Astrocyte (in vitro differentiated cells and primary cell): ENCODE measurements at regions not wholly inside any gene's neighbourhood (a gene's known extent, or its start where the extent isn't known, plus 50 kb on each side); places are given as distances from the start of the nearest gene placed in this dataset.

Experiments used
- DNase-seq: peaks from one replicate; pipeline ENCODE4 v3.0.0-alpha.2; 2010; ENCODE audit warnings: low read depth
- FAIRE-seq: peaks from 2 replicates; lab custom pipeline; 2011; peaks lifted over from hg19 to GRCh38; lab: Jason Lieb, UNC
- H2AFZ ChIP-seq: 2 replicates; pipeline ENCODE4 v1.6.0; 2012; ENCODE audit warnings: low read depth, low read length, inconsistent platforms
- H3K27ac ChIP-seq: 2 replicates; pipeline ENCODE4 v1.5.1; 2011; ENCODE audit warnings: low read depth, low read length, inconsistent platforms
- H3K27me3 ChIP-seq: 2 replicates; pipeline ENCODE4 v1.6.0; 2011; ENCODE audit warnings: low read length, inconsistent platforms; ENCODE audit not compliant: insufficient read depth
- H3K36me3 ChIP-seq: 2 replicates; pipeline ENCODE4 v1.5.1; 2011; ENCODE audit warnings: low read length, inconsistent platforms; ENCODE audit not compliant: insufficient read depth
- H3K4me1 ChIP-seq: 2 replicates; pipeline ENCODE4 v1.5.1; 2011; ENCODE audit warnings: low read length, inconsistent platforms; ENCODE audit not compliant: insufficient read depth
- H3K4me2 ChIP-seq: 2 replicates; pipeline ENCODE4 v1.6.0; 2012; ENCODE audit warnings: low read length, inconsistent platforms
- H3K4me3 ChIP-seq: 2 replicates; pipeline ENCODE4 v1.5.1; 2011; ENCODE audit warnings: low read depth, mild to moderate bottlenecking, low read length, inconsistent platforms; ENCODE audit not compliant: insufficient read depth
- H3K79me2 ChIP-seq: 2 replicates; pipeline ENCODE4 v1.6.0; 2012; ENCODE audit warnings: mild to moderate bottlenecking, low read length, inconsistent platforms; ENCODE audit not compliant: insufficient read depth
- H3K9ac ChIP-seq: 2 replicates; pipeline ENCODE4 v1.6.0; 2012; ENCODE audit warnings: mild to moderate bottlenecking, low read length, inconsistent platforms
- H3K9me3 ChIP-seq: 2 replicates; pipeline ENCODE4 v1.5.1; 2012; ENCODE audit warnings: low read depth, mild to moderate bottlenecking, low read length, inconsistent platforms; ENCODE audit not compliant: insufficient read depth
- H4K20me1 ChIP-seq: 2 replicates; pipeline ENCODE4 v1.6.0; 2012; ENCODE audit warnings: low read length, inconsistent platforms; ENCODE audit not compliant: insufficient read depth
- H3K27ac Mint-ChIP-seq: one replicate; pipeline ENCODE4 v1.8.0; 2021; ENCODE audit warnings: mild to moderate bottlenecking, mixed read lengths; ENCODE audit not compliant: unreplicated experiment
- H3K27me3 Mint-ChIP-seq: one replicate; pipeline ENCODE4 v1.8.0; 2021; ENCODE audit warnings: low read depth, mixed read lengths; ENCODE audit not compliant: unreplicated experiment
- H3K36me3 Mint-ChIP-seq: one replicate; pipeline ENCODE4 v1.8.0; 2021; ENCODE audit warnings: low read depth, mixed read lengths; ENCODE audit not compliant: unreplicated experiment
- H3K4me1 Mint-ChIP-seq: one replicate; pipeline ENCODE4 v1.8.0; 2021; ENCODE audit warnings: low read depth, mixed read lengths; ENCODE audit not compliant: unreplicated experiment
- H3K4me3 Mint-ChIP-seq: one replicate; pipeline ENCODE4 v1.8.0; 2021; ENCODE audit warnings: mild to moderate bottlenecking, moderate library complexity, mixed read lengths; ENCODE audit not compliant: unreplicated experiment
- H3K9me3 Mint-ChIP-seq: one replicate; pipeline ENCODE4 v1.8.0; 2021; ENCODE audit warnings: mild to moderate bottlenecking, mixed read lengths; ENCODE audit not compliant: unreplicated experiment
- CTCF ChIP-seq: IDR thresholded peaks from 2 replicates; pipeline ENCODE4 v1.5.1; 2011; ENCODE audit warnings: low read depth, mild to moderate bottlenecking, inconsistent platforms, low read length, moderate library complexity; ENCODE audit not compliant: insufficient read depth
- EZH2 ChIP-seq: IDR thresholded peaks from 2 replicates; pipeline ENCODE4 v1.6.1; 2012; ENCODE audit warnings: mild to moderate bottlenecking, low read length, inconsistent platforms; ENCODE audit not compliant: insufficient read depth

GRCh38 chr18:77803024-77803423, 553.4 kb downstream of the GALR1 start:
- Histone ChIP-seq H3K27me3 (no peaks in the 10 kb centered on the region), H3K9me3 (peaks cover 4% of the 10 kb centered on the region), H3K9ac (no peak overlapping the region), H3K4me3 (no peak overlapping the region), H3K36me3 (no peaks in the 10 kb centered on the region), H3K4me2 (no peak overlapping the region), H4K20me1 (no peaks in the 10 kb centered on the region), H3K79me2 (no peaks in the 10 kb centered on the region), H3K27ac (no peak overlapping the region), H2AFZ (no peak overlapping the region), H3K4me1 (no peaks in the 10 kb centered on the region)
- Mint-ChIP-seq H3K9me3 (no peaks in the 10 kb centered on the region), H3K4me3 (no peak overlapping the region), H3K4me1 (no peaks in the 10 kb centered on the region), H3K27me3 (no peaks in the 10 kb centered on the region), H3K27ac (no peak overlapping the region), H3K36me3 (no peaks in the 10 kb centered on the region)
- no peak for FAIRE-seq
- TF ChIP-seq EZH2: no peak
- no peak for TF ChIP-seq CTCF
- no peak for DNase-seq

GRCh38 chr18:77804382-77804781, 554.7 kb downstream of the GALR1 start:
- peaks cover 4% of the 10 kb centered on the region for H3K9me3 ChIP-seq
- FAIRE-seq (no peak), DNase-seq (no peak)
- H3K9ac ChIP-seq: no peak overlapping the region
- Mint-ChIP-seq H3K27me3 (no peaks in the 10 kb centered on the region), H3K4me1 (no peaks in the 10 kb centered on the region), H3K36me3 (no peaks in the 10 kb centered on the region), H3K4me3 (no peak overlapping the region), H3K9me3 (peaks cover 2% of the 10 kb centered on the region), H3K27ac (no peak overlapping the region)
- H3K27ac ChIP-seq: no peak overlapping the region
- no peak overlapping the region for H3K4me2 ChIP-seq
- H2AFZ ChIP-seq: no peak overlapping the region
- H3K4me1 ChIP-seq: no peaks in the 10 kb centered on the region
- H4K20me1 ChIP-seq: no peaks in the 10 kb centered on the region
- TF ChIP-seq EZH2 (no peak), CTCF (no peak)
- no peak overlapping the region for H3K4me3 ChIP-seq
- H3K79me2 ChIP-seq: no peaks in the 10 kb centered on the region
- H3K36me3 ChIP-seq: no peaks in the 10 kb centered on the region
- H3K27me3 ChIP-seq: no peaks in the 10 kb centered on the region

GRCh38 chr18:77807650-77808049, 558.0 kb downstream of the GALR1 start:
- Mint-ChIP-seq H3K4me3 (no peak overlapping the region), H3K36me3 (no peaks in the 10 kb centered on the region), H3K4me1 (no peaks in the 10 kb centered on the region), H3K27me3 (no peaks in the 10 kb centered on the region), H3K9me3 (peaks cover 10% of the 10 kb centered on the region), H3K27ac (no peak overlapping the region)
- no peaks in the 10 kb centered on the region for H4K20me1 ChIP-seq
- no peak overlapping the region for H2AFZ ChIP-seq
- FAIRE-seq (no peak), DNase-seq (no peak)
- no peak overlapping the region for H3K9ac ChIP-seq
- H3K9me3 ChIP-seq: peaks cover 8% of the 10 kb centered on the region
- no peaks in the 10 kb centered on the region for H3K79me2 ChIP-seq
- no peaks in the 10 kb centered on the region for H3K36me3 ChIP-seq
- no peaks in the 10 kb centered on the region for H3K27me3 ChIP-seq
- TF ChIP-seq CTCF (no peak), EZH2 (no peak)
- H3K4me2 ChIP-seq: no peak overlapping the region
- no peak overlapping the region for H3K27ac ChIP-seq
- no peaks in the 10 kb centered on the region for H3K4me1 ChIP-seq
- no peak overlapping the region for H3K4me3 ChIP-seq
